Caco-2 (cell line): ENCODE measurements at regions not wholly inside any gene's neighbourhood (a gene's known extent, or its start where the extent isn't known, plus 50 kb on each side); places are given as distances from the start of the nearest gene placed in this dataset.

Experiments used
- BruUV-seq: library from RNA; stranded (reverse); fragments of 400-500 nt; replicated peaks from 2 replicates; lab custom pipeline; 2021; lab: Mats Ljungman, UMichigan
- CTCF ChIA-PET: fragments of 300-600 bp; sonication (Branson Sonifier 250); formaldehyde crosslinking; loops from one replicate; lab custom pipeline; 2022; ENCODE audit warnings: antibody characterized with exemption; lab: Charles Lee
- POLR2A ChIA-PET: fragments of 300-600 bp; sonication (Branson Sonifier 250); formaldehyde crosslinking; loops from one replicate; lab custom pipeline; 2022; ENCODE audit warnings: antibody characterized with exemption; lab: Charles Lee
- DNase-seq, 2 experiments: peaks; one replicate each; pipeline versions ENCODE4 v3.0.0 to v3.0.0-alpha.2; 2020 to 2022
- H3K27me3 ChIP-seq: replicated peaks from 2 replicates; pipeline ENCODE4 v1.6.0; 2011; ENCODE audit warnings: low read length; ENCODE audit not compliant: control insufficient read depth, insufficient read depth
- H3K36me3 ChIP-seq: 2 replicates; pipeline ENCODE4 v1.5.1; 2011; ENCODE audit warnings: low read length; ENCODE audit not compliant: control insufficient read depth, insufficient read depth
- H3K4me1 ChIP-seq: fragments of 250-450 bp; sonication (Bioruptor Pico); 2 replicates; pipeline ENCODE4 v1.5.1; 2020; ENCODE audit warnings: mild to moderate bottlenecking
- H3K4me3 ChIP-seq: 2 replicates; pipeline ENCODE4 v1.5.1; 2011; ENCODE audit warnings: low read depth, mild to moderate bottlenecking, control low read depth, low read length
- H3K9me3 ChIP-seq: fragments of 250-450 bp; sonication (Bioruptor Pico); 2 replicates; pipeline ENCODE4 v1.5.1; 2020; ENCODE audit warnings: mild to moderate bottlenecking, moderate library complexity
- H3K27ac Mint-ChIP-seq: one replicate; pipeline ENCODE4 v1.8.0; 2022; ENCODE audit warnings: mixed read lengths; ENCODE audit not compliant: unreplicated experiment
- H3K27me3 Mint-ChIP-seq: one replicate; pipeline ENCODE4 v1.8.0; 2022; ENCODE audit warnings: mixed read lengths; ENCODE audit not compliant: insufficient read depth, unreplicated experiment
- H3K36me3 Mint-ChIP-seq: one replicate; pipeline ENCODE4 v1.8.0; 2022; ENCODE audit warnings: mild to moderate bottlenecking, mixed read lengths; ENCODE audit not compliant: insufficient read depth, unreplicated experiment
- H3K4me1 Mint-ChIP-seq: one replicate; pipeline ENCODE4 v1.8.0; 2022; ENCODE audit warnings: low read depth, mixed read lengths; ENCODE audit not compliant: unreplicated experiment
- H3K4me3 Mint-ChIP-seq: one replicate; pipeline ENCODE4 v1.8.0; 2022; ENCODE audit warnings: mild to moderate bottlenecking, moderate library complexity, mixed read lengths; ENCODE audit not compliant: unreplicated experiment
- H3K9me3 Mint-ChIP-seq: one replicate; pipeline ENCODE4 v1.8.0; 2022; ENCODE audit warnings: mixed read lengths; ENCODE audit not compliant: unreplicated experiment
- CTCF ChIP-seq, 2 experiments: fragments of 200-600 bp in 1 of 2; IDR thresholded peaks; 1 replicate in 1 of 2; 2 replicates in 1 of 2; pipeline versions ENCODE4 v1.5.1 to v1.8.0; 2011 to 2022; ENCODE audit warnings: antibody characterized with exemption in 1 of 2, control low read depth in 1 of 2, inconsistent platforms in 1 of 2, low read depth in 1 of 2, low read length in 1 of 2, mild to moderate bottlenecking in 1 of 2, moderate library complexity in 1 of 2; ENCODE audit not compliant: insufficient read depth in 1 of 2, severe bottlenecking in 1 of 2, unreplicated experiment in 1 of 2
- intact Hi-C: fragments of 100-400 bp; cut with micrococcal nuclease; formaldehyde crosslinking; loops from one replicate; pipeline ENCODE4 v1.10.0; 2022; ENCODE audit not compliant: unreplicated experiment

GRCh38 chr3:168362156-168362555 is 266.4 kb upstream of the GOLIM4 start:
- H3K4me1 ChIP-seq: no peaks in the 10 kb centered on the region
- H3K4me1 Mint-ChIP-seq: no peaks in the 10 kb centered on the region
- no peak for TF ChIP-seq CTCF (IDR thresholded peaks at IDR 0.05; ENCODE audit: insufficient read depth in 1 of 2, low read depth in 1 of 2, low read length in 1 of 2, severe bottlenecking in 1 of 2, unreplicated experiment in 1 of 2)
- no peaks in the 10 kb centered on the region for H3K36me3 Mint-ChIP-seq
- H3K4me3 ChIP-seq: no peak overlapping the region
- no peaks in the 10 kb centered on the region for H3K36me3 ChIP-seq
- no peaks in the 10 kb centered on the region; the same call in 1 of the 2 replicates for H3K27me3 ChIP-seq
- ChIA-PET CTCF (no interaction called here), POLR2A (no interaction called here)
- BruUV-seq: no TSS peak
- intact Hi-C loops: no loop called here
- DNase-seq: no peak
- no peak overlapping the region for H3K4me3 Mint-ChIP-seq
- no peaks in the 10 kb centered on the region for H3K27me3 Mint-ChIP-seq
- H3K27ac Mint-ChIP-seq: no peak overlapping the region
- H3K9me3 ChIP-seq: no peaks in the 10 kb centered on the region
- no peaks in the 10 kb centered on the region for H3K9me3 Mint-ChIP-seq

GRCh38 chr3:168360993-168361392 is 265.3 kb upstream of the GOLIM4 start:
- H3K9me3 Mint-ChIP-seq: no peaks in the 10 kb centered on the region
- Histone ChIP-seq H3K36me3 (no peaks in the 10 kb centered on the region), H3K4me1 (no peaks in the 10 kb centered on the region), H3K27me3 (no peaks in the 10 kb centered on the region; the same call in 1 of the 2 replicates), H3K4me3 (no peak overlapping the region), H3K9me3 (no peaks in the 10 kb centered on the region)
- ChIA-PET POLR2A (no interaction called here), CTCF (no interaction called here)
- intact Hi-C loops: no loop called here
- H3K27ac Mint-ChIP-seq: no peak overlapping the region
- no peak for DNase-seq
- no peaks in the 10 kb centered on the region for H3K36me3 Mint-ChIP-seq
- no peaks in the 10 kb centered on the region for H3K27me3 Mint-ChIP-seq
- no peaks in the 10 kb centered on the region for H3K4me1 Mint-ChIP-seq
- H3K4me3 Mint-ChIP-seq: no peak overlapping the region
- TF ChIP-seq CTCF (IDR thresholded peaks at IDR 0.05; ENCODE audit: insufficient read depth in 1 of 2, low read depth in 1 of 2, low read length in 1 of 2, severe bottlenecking in 1 of 2, unreplicated experiment in 1 of 2): no peak
- no TSS peak for BruUV-seq

GRCh38 chr3:168342946-168343850 is 247.5 kb upstream of the GOLIM4 start:
- H3K36me3 Mint-ChIP-seq: no peaks in the 10 kb centered on the region
- no peak overlapping the region for H3K27ac Mint-ChIP-seq
- DNase-seq: no peak
- no peaks in the 10 kb centered on the region for H3K9me3 Mint-ChIP-seq
- ChIA-PET CTCF (no interaction called here), POLR2A (no interaction called here)
- Histone ChIP-seq H3K4me1 (no peaks in the 10 kb centered on the region), H3K4me3 (no peak overlapping the region), H3K9me3 (no peaks in the 10 kb centered on the region), H3K27me3 (no peaks in the 10 kb centered on the region), H3K36me3 (no peaks in the 10 kb centered on the region)
- no peaks in the 10 kb centered on the region for H3K27me3 Mint-ChIP-seq
- intact Hi-C loops: no loop called here
- no TSS peak for BruUV-seq
- H3K4me1 Mint-ChIP-seq: no peaks in the 10 kb centered on the region
- TF ChIP-seq CTCF (IDR thresholded peaks at IDR 0.05; ENCODE audit: insufficient read depth in 1 of 2, low read depth in 1 of 2, low read length in 1 of 2, severe bottlenecking in 1 of 2, unreplicated experiment in 1 of 2): no peak
- no peak overlapping the region for H3K4me3 Mint-ChIP-seq
